SKM-1 treated with dmso at 0.1 percent for 144 hours (cell line): ENCODE measurements at regions not wholly inside any gene's neighbourhood (a gene's known extent, or its start where the extent isn't known, plus 50 kb on each side); places are given as distances from the start of the nearest gene placed in this dataset.

Experiments
- DNase-seq: peaks from one replicate; lab custom pipeline; 2025; ENCODE audit not compliant: unreplicated experiment; lab: John Stamatoyannopoulos, UW

GRCh38 chr13:63117710-63118109 lies 1702.1 kb upstream of the PCDH20 start:
- DNase-seq, result no peak

GRCh38 chr13:63112799-63113395 lies 1697.2 kb upstream of the PCDH20 start:
- DNase-seq, result no peak

- DNase-seq, result no peak
These were observed 1694.8 kb upstream of the PCDH20 start for GRCh38 chr13:63110466-63110865.

GRCh38 chr13:63107179-63107943 lies 1691.7 kb upstream of the PCDH20 start:
- DNase-seq, result no peak

- DNase-seq, result no peak
These were observed 1679.1 kb upstream of the PCDH20 start for GRCh38 chr13:63094717-63095116.

- DNase-seq, result no peak
These were observed 1678.3 kb upstream of the PCDH20 start for GRCh38 chr13:63093907-63094469.

GRCh38 chr13:63092456-63092855 lies 1676.8 kb upstream of the PCDH20 start:
- no peak for DNase-seq

GRCh38 chr13:63090524-63090923 lies 1674.9 kb upstream of the PCDH20 start:
- DNase-seq, result no peak

- DNase-seq, result no peak
These were observed 1672.6 kb upstream of the PCDH20 start for GRCh38 chr13:63088226-63088625.

GRCh38 chr13:63086286-63086685 lies 1670.6 kb upstream of the PCDH20 start:
- DNase-seq, result no peak

- no peak for DNase-seq
These were observed 1670.2 kb upstream of the PCDH20 start for GRCh38 chr13:63085851-63086250.

GRCh38 chr13:63081400-63082014 lies 1665.9 kb upstream of the PCDH20 start:
- DNase-seq, result no peak

- no peak for DNase-seq
These were observed 1659.5 kb upstream of the PCDH20 start for GRCh38 chr13:63075126-63075525.

- no peak for DNase-seq
These were observed 1634.6 kb upstream of the PCDH20 start for GRCh38 chr13:63050287-63050686.

- no peak for DNase-seq
These were observed 1633.0 kb upstream of the PCDH20 start for GRCh38 chr13:63048653-63049052.

- no peak for DNase-seq
These were observed 1629.1 kb upstream of the PCDH20 start for GRCh38 chr13:63044589-63045313.

GRCh38 chr13:63042686-63043085 lies 1627.0 kb upstream of the PCDH20 start:
- no peak for DNase-seq

- DNase-seq, result no peak
These were observed 1626.2 kb upstream of the PCDH20 start for GRCh38 chr13:63041640-63042414.

GRCh38 chr13:63026285-63026797 lies 1610.7 kb upstream of the PCDH20 start:
- no peak for DNase-seq

GRCh38 chr13:63025741-63026140 lies 1610.1 kb upstream of the PCDH20 start:
- DNase-seq, result no peak
